H1 (cell line): ENCODE measurements at regions not wholly inside any gene's neighbourhood (a gene's known extent, or its start where the extent isn't known, plus 50 kb on each side); places are given as distances from the start of the nearest gene placed in this dataset.

ENCODE experiments used
- CTCF ChIA-PET: fragments of 300-600 bp; sonication (Branson Sonifier 250); formaldehyde crosslinking; loops from one replicate; lab custom pipeline; 2021; ENCODE audit not compliant: partially characterized antibody; lab: Charles Lee
- POLR2A ChIA-PET: fragments of 300-600 bp; sonication (Branson Sonifier 250); formaldehyde crosslinking; loops from one replicate; lab custom pipeline; 2021; ENCODE audit warnings: inconsistent platforms; ENCODE audit not compliant: partially characterized antibody; lab: Charles Lee
- DNase-seq, 2 experiments: peaks; one replicate each; pipeline versions ENCODE4 v3.0.0 to v3.0.0-alpha.2; 2010 to 2022; ENCODE audit warnings: low spot score in 2 of 2, low read depth in 1 of 2, mixed read lengths in 1 of 2
- FAIRE-seq: peaks from 2 replicates; lab custom pipeline; 2011; peaks lifted over from hg19 to GRCh38; lab: Jason Lieb, UNC
- H2AFZ ChIP-seq: 2 replicates; pipeline ENCODE4 v1.8.1; 2012; ENCODE audit warnings: low read length, inconsistent platforms
- H2AK5ac ChIP-seq: 2 replicates; pipeline ENCODE4 v1.6.1; 2013; ENCODE audit warnings: low read depth, low read length
- H2BK120ac ChIP-seq: replicated peaks from 2 replicates; pipeline ENCODE3; 2013; ENCODE audit warnings: low read depth, low read length, inconsistent platforms
- H2BK12ac ChIP-seq: 2 replicates; pipeline ENCODE4 v1.6.1; 2013; ENCODE audit warnings: low read depth, low read length
- H2BK15ac ChIP-seq: 2 replicates; pipeline ENCODE4 v1.6.1; 2013; ENCODE audit warnings: low read length
- H2BK20ac ChIP-seq: 2 replicates; pipeline ENCODE4 v1.6.1; 2013; ENCODE audit warnings: low read length
- H2BK5ac ChIP-seq: 2 replicates; pipeline ENCODE4 v1.6.1; 2013; ENCODE audit warnings: low read depth, low read length
- H3K14ac ChIP-seq: 2 replicates; pipeline ENCODE4 v1.6.1; 2013; ENCODE audit warnings: inconsistent platforms; ENCODE audit not compliant: insufficient read length
- H3K18ac ChIP-seq: 2 replicates; pipeline ENCODE4 v1.6.1; 2013; ENCODE audit warnings: low read length; ENCODE audit errors: extremely low read depth
- H3K23ac ChIP-seq: 2 replicates; pipeline ENCODE4 v1.6.1; 2013; ENCODE audit warnings: inconsistent platforms; ENCODE audit not compliant: insufficient read length
- H3K23me2 ChIP-seq: 2 replicates; pipeline ENCODE4 v1.6.1; 2013; ENCODE audit warnings: low read depth, low read length
- H3K27ac ChIP-seq: 2 replicates; pipeline ENCODE4 v1.6.1; 2011; ENCODE audit warnings: low read depth, low read length, inconsistent platforms
- H3K27me3 ChIP-seq, 4 experiments: replicated peaks in 1 of 4; 1 replicate in 1 of 4; 2 replicates in 3 of 4; pipeline versions ENCODE4 v1.6.1 to v1.8.1; 2011 to 2013; ENCODE audit warnings: low read length in 3 of 4, mild to moderate bottlenecking in 3 of 4, inconsistent platforms in 2 of 4, mixed read lengths in 2 of 4, moderate library complexity in 1 of 4; ENCODE audit not compliant: control insufficient read depth in 3 of 4, insufficient read depth in 3 of 4; ENCODE audit errors: extremely low read depth in 1 of 4
- H3K36me3 ChIP-seq, 4 experiments: 2 replicates each; pipeline versions ENCODE4 v1.6.1 to v1.8.1; 2011 to 2013; ENCODE audit warnings: mild to moderate bottlenecking in 4 of 4, low read length in 3 of 4, moderate library complexity in 2 of 4, control low read depth in 1 of 4, inconsistent platforms in 1 of 4; ENCODE audit not compliant: insufficient read depth in 4 of 4, control insufficient read depth in 2 of 4
- H3K4ac ChIP-seq: replicated peaks from 2 replicates; pipeline ENCODE3; 2013; ENCODE audit warnings: low read length, low read depth, mixed read lengths, inconsistent platforms; ENCODE audit not compliant: insufficient read length
- H3K4me1 ChIP-seq, 4 experiments: replicated peaks in 1 of 4; 1 replicate in 1 of 4; 2 replicates in 3 of 4; pipeline versions ENCODE4 v1.6.1 to v1.8.1; 2011 to 2013; ENCODE audit warnings: low read length in 3 of 4, inconsistent platforms in 2 of 4, mixed read lengths in 1 of 4; ENCODE audit not compliant: insufficient read depth in 4 of 4, control insufficient read depth in 3 of 4
- H3K4me2 ChIP-seq, 2 experiments: 2 replicates each; pipeline versions ENCODE4 v1.6.1 to v1.8.1; 2011 to 2013; ENCODE audit warnings: low read depth in 2 of 2, low read length in 2 of 2, control low read depth in 1 of 2, inconsistent platforms in 1 of 2, mild to moderate bottlenecking in 1 of 2; ENCODE audit not compliant: insufficient read depth in 1 of 2
- H3K4me3 ChIP-seq, 4 experiments: fragments of 200-600, 300-600 bp in 1 of 4; sonication (generic), shearing (Covaris generic), sonication (Bioruptor Twin) in 1 of 4; 2 replicates each; pipeline versions ENCODE4 v1.5.1 to v1.8.1; 2011 to 2016; ENCODE audit warnings: low read length in 4 of 4, low read depth in 3 of 4, control low read depth in 2 of 4, inconsistent platforms in 2 of 4, mild to moderate bottlenecking in 2 of 4, mixed read lengths in 1 of 4, moderate library complexity in 1 of 4; ENCODE audit not compliant: insufficient read depth in 2 of 4; ENCODE audit errors: extremely low read depth in 1 of 4
- H3K56ac ChIP-seq: replicated peaks from 2 replicates; pipeline ENCODE3; 2013; ENCODE audit warnings: low read depth, mild to moderate bottlenecking, mixed read lengths, low read length, inconsistent platforms; ENCODE audit not compliant: insufficient read length
- H3K79me1 ChIP-seq: 2 replicates; pipeline ENCODE4 v1.6.1; 2013; ENCODE audit warnings: low read depth, low read length, control low read depth
- H3K79me2 ChIP-seq, 2 experiments: 2 replicates each; pipeline versions ENCODE4 v1.6.1 to v1.8.1; 2012 to 2013; ENCODE audit warnings: low read length in 2 of 2, mild to moderate bottlenecking in 2 of 2, inconsistent platforms in 1 of 2; ENCODE audit not compliant: insufficient read depth in 2 of 2, control insufficient read depth in 1 of 2
- H3K9ac ChIP-seq, 4 experiments: replicated peaks in 1 of 4; 1 replicate in 1 of 4; 2 replicates in 3 of 4; pipeline versions ENCODE4 v1.6.1 to v1.8.1; 2011 to 2013; ENCODE audit warnings: low read depth in 3 of 4, low read length in 3 of 4, control low read depth in 2 of 4, mild to moderate bottlenecking in 2 of 4, moderate library complexity in 2 of 4, inconsistent platforms in 1 of 4; ENCODE audit errors: extremely low read depth in 1 of 4
- H3K9me3 ChIP-seq, 2 experiments: 2 replicates each; pipeline versions ENCODE4 v1.6.1 to v1.8.1; 2012 to 2013; ENCODE audit warnings: mild to moderate bottlenecking in 2 of 2, moderate library complexity in 2 of 2, control low read depth in 1 of 2, inconsistent platforms in 1 of 2, low read depth in 1 of 2, low read length in 1 of 2, mixed read lengths in 1 of 2; ENCODE audit not compliant: insufficient read depth in 2 of 2
- H4K20me1 ChIP-seq, 2 experiments: replicated peaks in 1 of 2; 2 replicates each; pipeline versions ENCODE3 to v1.8.1; 2011 to 2013; ENCODE audit warnings: inconsistent platforms in 2 of 2, low read length in 2 of 2, mild to moderate bottlenecking in 1 of 2; ENCODE audit not compliant: insufficient read depth in 2 of 2, control insufficient read depth in 1 of 2
- H4K5ac ChIP-seq: 2 replicates; pipeline ENCODE4 v1.6.1; 2013; ENCODE audit warnings: low read length, low read depth, mixed read lengths, inconsistent platforms; ENCODE audit not compliant: insufficient read length
- H4K8ac ChIP-seq: 2 replicates; pipeline ENCODE4 v1.8.0; 2013; ENCODE audit warnings: mild to moderate bottlenecking, moderate library complexity, low read length, inconsistent platforms; ENCODE audit not compliant: insufficient read depth; ENCODE audit errors: extremely low read depth
- H4K91ac ChIP-seq: replicated peaks from 2 replicates; pipeline ENCODE3; 2013; ENCODE audit warnings: low read length, mixed read lengths, inconsistent platforms; ENCODE audit not compliant: insufficient read length
- HDAC6 ChIP-seq: IDR thresholded peaks from one replicate; pipeline ENCODE4 v1.7.1; 2012; ENCODE audit warnings: low read depth, mild to moderate bottlenecking, inconsistent platforms, low read length, moderate library complexity
- KDM5A ChIP-seq: fragments of 200-600 bp; IDR thresholded peaks from 2 replicates; pipeline ENCODE4 v1.7.1; 2012; ENCODE audit warnings: mild to moderate bottlenecking, low read length, inconsistent platforms, mixed read lengths
- RFX5 ChIP-seq: IDR thresholded peaks from 2 replicates; pipeline ENCODE4 v1.6.1; 2011; ENCODE audit warnings: low read depth, low read length, improper control_type of control experiment, borderline replicate concordance

DNA sequence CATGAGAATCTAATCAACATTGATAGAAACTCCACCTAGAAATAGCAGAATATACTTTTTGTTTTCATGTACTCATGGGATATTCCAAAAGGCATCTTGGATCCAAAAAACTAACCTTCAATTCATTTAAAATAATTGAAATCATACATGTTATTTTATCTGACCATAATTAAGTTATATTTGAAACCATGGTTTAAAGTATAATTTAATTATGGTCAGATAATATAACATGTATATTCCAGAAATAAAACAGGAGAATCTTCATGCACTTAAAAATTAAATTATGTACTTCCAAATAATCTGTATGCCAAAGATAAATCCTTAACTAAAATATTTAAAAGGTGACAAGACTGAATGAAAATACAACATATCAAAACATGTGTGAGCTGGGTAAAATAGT lies 651.3 kb upstream of the LINC00305 start:
- Histone ChIP-seq H4K5ac (no peak overlapping the region), H2BK15ac (no peak overlapping the region), H2BK120ac (no peak overlapping the region), H3K23me2 (no peaks in the 10 kb centered on the region), H3K23ac (no peak overlapping the region)
- no peak for DNase-seq
- no peak for FAIRE-seq
- POLR2A ChIA-PET: no interaction called here
- TF ChIP-seq HDAC6 (no peak), KDM5A (no peak), RFX5 (no peak)
- TF ChIP-seq, all 59 proteins: peak for 0
- H3K9ac ChIP-seq: no peak overlapping the region
- H3K27me3 ChIP-seq: no peaks in the 10 kb centered on the region
- no peak overlapping the region for H3K14ac ChIP-seq
- no peak overlapping the region for H2BK5ac ChIP-seq
- H2BK20ac ChIP-seq: no peak overlapping the region
- H2AFZ ChIP-seq: no peak overlapping the region
- no peak overlapping the region for H3K56ac ChIP-seq
- no peaks in the 10 kb centered on the region for H3K79me2 ChIP-seq
- H3K9me3 ChIP-seq: no peaks in the 10 kb centered on the region
- H3K4ac ChIP-seq: no peak overlapping the region
- H3K36me3 ChIP-seq: no peaks in the 10 kb centered on the region
- H4K91ac ChIP-seq: no peak overlapping the region
- no peaks in the 10 kb centered on the region for H3K79me1 ChIP-seq
- no peak overlapping the region for H3K27ac ChIP-seq
- no peak overlapping the region for H3K18ac ChIP-seq
- CTCF ChIA-PET: no interaction called here
- H2BK12ac ChIP-seq: no peak overlapping the region
- no peaks in the 10 kb centered on the region for H4K20me1 ChIP-seq
- H3K4me2 ChIP-seq: no peak overlapping the region
- no peak overlapping the region for H4K8ac ChIP-seq
- H3K4me3 ChIP-seq: no peak overlapping the region
- no peak overlapping the region for H2AK5ac ChIP-seq
- H3K4me1 ChIP-seq: no peaks in the 10 kb centered on the region
